Fibroblast of lung (primary cell): ENCODE measurements at regions not wholly inside any gene's neighbourhood (a gene's known extent, or its start where the extent isn't known, plus 50 kb on each side); places are given as distances from the start of the nearest gene placed in this dataset.
A peak's percentile ranks its signal among the peaks of the same experiment; 100 is the strongest.

Source experiments
- DNase-seq, 2 donors: peaks; one replicate each; pipeline versions ENCODE4 v3.0.0 to v3.0.0-alpha.2; 2010; ENCODE audit warnings: low read depth in 2 of 2
- H2AFZ ChIP-seq: 2 replicates; pipeline ENCODE4 v1.5.1; 2012; ENCODE audit warnings: low read length, control low read depth, inconsistent platforms
- H3K27ac ChIP-seq: 2 replicates; pipeline ENCODE4 v1.5.1; 2011; ENCODE audit warnings: low read length, control low read depth; ENCODE audit not compliant: insufficient read depth
- H3K27me3 ChIP-seq: 2 replicates; pipeline ENCODE4 v1.5.1; 2011; ENCODE audit warnings: mild to moderate bottlenecking, low read length; ENCODE audit not compliant: control insufficient read depth, insufficient read depth
- H3K36me3 ChIP-seq: 2 replicates; pipeline ENCODE4 v1.5.1; 2011; ENCODE audit warnings: low read length; ENCODE audit not compliant: control insufficient read depth, insufficient read depth
- H3K4me1 ChIP-seq: 2 replicates; pipeline ENCODE4 v1.5.1; 2011; ENCODE audit warnings: low read length; ENCODE audit not compliant: control insufficient read depth, insufficient read depth; ENCODE audit errors: extremely low read depth
- H3K4me2 ChIP-seq: 2 replicates; pipeline ENCODE4 v1.5.1; 2011; ENCODE audit warnings: low read length, control low read depth; ENCODE audit not compliant: insufficient read depth; ENCODE audit errors: extremely low read depth
- H3K4me3 ChIP-seq, 4 experiments: fragments of 200-600 bp in 1 of 4; sonication (generic) in 1 of 4; replicated peaks in 1 of 4; 2 replicates each; pipeline ENCODE4 v1.5.1; 2011 to 2016; ENCODE audit warnings: low read length in 4 of 4, low read depth in 3 of 4, mild to moderate bottlenecking in 3 of 4, control low read depth in 2 of 4, inconsistent platforms in 1 of 4, mixed read lengths in 1 of 4; ENCODE audit not compliant: insufficient read depth in 1 of 4; ENCODE audit errors: control extremely low read depth in 1 of 4
- H3K79me2 ChIP-seq: 2 replicates; pipeline ENCODE4 v1.5.1; 2012; ENCODE audit warnings: mild to moderate bottlenecking, low read length, inconsistent platforms; ENCODE audit not compliant: control insufficient read depth, insufficient read depth
- H3K9ac ChIP-seq: 2 replicates; pipeline ENCODE4 v1.5.1; 2011; ENCODE audit warnings: mild to moderate bottlenecking, low read length, control low read depth; ENCODE audit not compliant: insufficient read depth
- H3K9me3 ChIP-seq: 2 replicates; pipeline ENCODE4 v1.5.1; 2012; ENCODE audit warnings: low read depth, low read length; ENCODE audit not compliant: control insufficient read depth, insufficient read depth
- H4K20me1 ChIP-seq: 2 replicates; pipeline ENCODE4 v1.5.1; 2011; ENCODE audit warnings: low read length; ENCODE audit not compliant: control insufficient read depth, insufficient read depth; ENCODE audit errors: extremely low read depth
- CTCF ChIP-seq, 2 donors: IDR thresholded peaks in 1 of 2; conservative IDR thresholded peaks in 1 of 2; 1 replicate in 1 of 2; 2 replicates in 1 of 2; pipeline ENCODE4 v1.5.1; 2011 to 2012; ENCODE audit warnings: low read length in 2 of 2, control low read depth in 1 of 2, inconsistent platforms in 1 of 2, low read depth in 1 of 2, mild to moderate bottlenecking in 1 of 2
- EZH2 ChIP-seq: IDR thresholded peaks from 2 replicates; pipeline ENCODE4 v1.5.1; 2012; ENCODE audit warnings: low read length, control low read depth, mild to moderate bottlenecking; ENCODE audit errors: missing control alignments

DNA sequence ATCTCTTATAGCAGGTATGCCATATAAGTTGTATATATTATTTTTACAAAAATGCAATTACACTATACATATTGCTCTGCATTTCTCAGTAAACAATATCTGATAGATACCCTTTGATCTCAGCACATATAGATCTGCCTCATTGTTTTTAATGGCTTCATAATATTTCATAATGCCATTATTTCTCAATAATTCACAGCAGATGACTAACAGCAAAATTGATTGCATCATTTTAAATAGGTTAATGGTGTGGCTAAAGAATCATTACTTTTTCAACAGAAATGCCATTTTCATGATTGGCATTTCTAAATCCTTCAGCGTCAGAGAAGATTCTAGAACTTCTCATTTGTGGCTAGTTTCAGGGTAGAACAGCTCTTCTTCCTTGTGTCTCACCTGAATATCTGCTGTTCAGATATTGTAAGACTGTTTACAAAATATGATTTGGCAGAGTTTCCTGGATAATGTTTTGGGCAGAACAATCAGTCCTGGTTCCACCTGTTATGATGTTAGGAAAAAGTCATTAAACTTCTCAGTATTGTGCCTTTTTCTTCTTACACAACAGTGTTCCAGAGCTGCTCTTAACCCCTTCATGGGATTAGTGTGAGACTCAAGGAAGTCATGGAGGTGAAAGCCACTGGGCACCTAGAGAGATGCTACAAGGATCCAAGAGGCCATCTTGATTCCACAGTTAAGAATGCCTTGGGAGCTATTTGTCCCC lies 397.6 kb upstream of the THBS1 start:
- no peaks in the 10 kb centered on the region for H3K36me3 ChIP-seq
- H3K9me3 ChIP-seq: no peaks in the 10 kb centered on the region
- H3K4me3 ChIP-seq: no peak overlapping the region
- no peaks in the 10 kb centered on the region for H3K79me2 ChIP-seq
- TF ChIP-seq CTCF (conservative IDR thresholded peaks at IDR 0.05 in 1 of 2, IDR thresholded peaks at IDR 0.05 in 1 of 2; ENCODE audit: low read depth in 1 of 2, low read length in 2 of 2) (no peak), EZH2 (no peak)
- H4K20me1 ChIP-seq: no peaks in the 10 kb centered on the region
- no peak for DNase-seq
- no peak overlapping the region for H3K9ac ChIP-seq
- no peak overlapping the region for H2AFZ ChIP-seq
- H3K27me3 ChIP-seq: no peaks in the 10 kb centered on the region
- peaks cover 17% of the 10 kb centered on the region for H3K4me1 ChIP-seq
- no peak overlapping the region for H3K4me2 ChIP-seq
- no peak overlapping the region for H3K27ac ChIP-seq

- H3K36me3 ChIP-seq: no peaks in the 10 kb centered on the region
- H3K27ac ChIP-seq: no peak overlapping the region
- H3K79me2 ChIP-seq: no peaks in the 10 kb centered on the region
- no peak for DNase-seq
- no peak overlapping the region for H2AFZ ChIP-seq
- H3K4me2 ChIP-seq: no peak overlapping the region
- no peak overlapping the region for H3K9ac ChIP-seq
- H3K27me3 ChIP-seq: no peaks in the 10 kb centered on the region
- H3K4me3 ChIP-seq: no peak overlapping the region
- no peaks in the 10 kb centered on the region for H3K9me3 ChIP-seq
- H3K4me1 ChIP-seq: peaks cover 14% of the 10 kb centered on the region
- no peak for TF ChIP-seq EZH2
- TF ChIP-seq CTCF (conservative IDR thresholded peaks at IDR 0.05 in 1 of 2, IDR thresholded peaks at IDR 0.05 in 1 of 2; ENCODE audit: low read depth in 1 of 2, low read length in 2 of 2): no peak
- no peaks in the 10 kb centered on the region for H4K20me1 ChIP-seq
Measured at GRCh38 chr15:39184701-39185390, 396.0 kb upstream of the THBS1 start.

DNA sequence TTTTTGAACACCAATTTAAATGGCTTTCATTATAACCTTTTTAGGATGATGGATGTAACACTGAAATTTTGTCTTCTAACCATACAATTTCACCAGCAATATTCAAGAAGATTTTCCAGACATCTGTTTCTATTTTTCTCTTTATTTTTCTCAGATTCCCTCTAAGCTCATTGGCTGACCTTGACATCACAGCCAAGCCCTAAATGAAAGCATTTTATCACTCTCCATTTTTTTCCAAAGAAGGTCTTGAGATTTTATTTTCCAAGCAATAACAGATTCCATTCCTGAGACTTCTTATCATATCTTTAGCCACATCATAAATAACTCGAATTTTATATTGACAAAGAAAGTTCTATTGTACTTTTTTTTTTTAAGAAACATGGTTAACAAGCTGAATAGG lies 392.6 kb upstream of the THBS1 start:
- Histone ChIP-seq H3K79me2 (no peaks in the 10 kb centered on the region), H2AFZ (no peak overlapping the region), H3K36me3 (no peaks in the 10 kb centered on the region), H3K27ac (no peak overlapping the region), H4K20me1 (no peaks in the 10 kb centered on the region), H3K9me3 (no peaks in the 10 kb centered on the region), H3K27me3 (no peaks in the 10 kb centered on the region), H3K4me3 (no peak overlapping the region), H3K4me2 (no peak overlapping the region), H3K4me1 (peaks cover 3% of the 10 kb centered on the region), H3K9ac (no peak overlapping the region)
- DNase-seq: peak in 1 of 2 donors; percentile 47
- no peak for TF ChIP-seq CTCF (conservative IDR thresholded peaks at IDR 0.05 in 1 of 2, IDR thresholded peaks at IDR 0.05 in 1 of 2; ENCODE audit: low read depth in 1 of 2, low read length in 2 of 2)
- no peak for TF ChIP-seq EZH2
